ENCODE measurements at regions not wholly inside any gene's neighbourhood (a gene's known extent, or its start where the extent isn't known, plus 50 kb on each side); places are given as distances from the start of the nearest gene placed in this dataset.

DNA sequence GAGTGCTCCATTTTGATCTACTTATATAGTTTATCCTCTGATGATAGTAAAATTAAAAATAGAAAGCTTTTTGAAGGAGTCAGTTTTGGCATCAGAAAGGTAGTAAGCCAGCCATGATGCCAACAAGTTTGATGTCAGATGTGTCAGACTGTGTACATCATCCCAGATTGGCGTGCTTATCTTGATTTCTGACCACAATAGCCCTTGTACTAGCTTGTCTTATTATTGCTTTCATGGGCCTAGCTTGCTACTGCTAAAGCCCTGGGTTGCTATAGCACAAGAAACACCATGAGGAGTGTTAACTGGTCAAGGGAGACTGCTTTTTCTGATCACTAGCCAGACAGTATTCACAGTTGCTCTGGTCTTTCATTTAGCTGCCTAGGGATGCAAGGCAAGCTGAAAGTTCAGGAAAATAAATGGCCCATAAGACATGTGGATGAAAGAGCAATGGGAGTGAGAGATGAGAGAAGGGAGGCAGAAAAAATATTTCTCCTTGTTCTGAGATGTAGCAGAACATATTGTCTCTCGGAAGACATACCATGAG is 1038.5 kb downstream of the JRKL start:
- POLR2A ChIA-PET (ENCODE audit: unreplicated experiment) = no interaction called here
- H3K56ac ChIP-seq (ENCODE audit: extremely low read depth, insufficient read depth, low read length) = no peak overlapping the region

More for the DNA sequence above, 1038.5 kb downstream of the JRKL start:
- TF ChIP-seq NFE2L2 (IDR thresholded peaks at IDR 0.05; ENCODE audit: low read depth, low read length) (no peak), RCOR1 (IDR thresholded peaks at IDR 0.05; ENCODE audit: insufficient replicate concordance, low read length) (no peak), FOS (IDR thresholded peaks at IDR 0.05; ENCODE audit: low read depth, low read length) (no peak), POLR2A (IDR thresholded peaks at IDR 0.05; ENCODE audit: low read depth, low read length) (no peak), SMC3 (IDR thresholded peaks at IDR 0.05; ENCODE audit: low read depth, low read length) (no peak), MAFK (IDR thresholded peaks at IDR 0.05; ENCODE audit: low read depth, low read length) (no peak), CTCF (conservative IDR thresholded peaks at IDR 0.05; ENCODE audit: low read depth, low read length) (no peak)
- Histone ChIP-seq H3K27me3 (ENCODE audit: control insufficient read depth, insufficient read depth, low read length) (no peaks in the 10 kb centered on the region), H3K4ac (ENCODE audit: low read depth, low read length) (no peak overlapping the region), H2BK20ac (ENCODE audit: low read depth, low read length) (no peak overlapping the region), H2BK15ac (ENCODE audit: low read depth, low read length) (no peak overlapping the region), H3K4me2 (ENCODE audit: low read depth, low read length) (no peak overlapping the region), H2AFZ (replicated peaks; ENCODE audit: low read length, poor library complexity) (no peak overlapping the region), H3K4me3 (ENCODE audit: insufficient read depth, low read depth, low read length) (no peak overlapping the region), H2BK120ac (ENCODE audit: low read depth, low read length) (no peak overlapping the region), H3K23ac (ENCODE audit: low read depth, low read length) (no peak overlapping the region), H4K8ac (ENCODE audit: low read depth in 2 of 2, low read length in 2 of 2) (no peak overlapping the region), H4K20me1 (ENCODE audit: insufficient read depth, low read length) (no peaks in the 10 kb centered on the region), H2AK9ac (replicated peaks; ENCODE audit: low read depth, low read length, poor library complexity) (no peak overlapping the region), H2BK5ac (ENCODE audit: low read depth, low read length, poor library complexity, severe bottlenecking) (no peak overlapping the region), H3K9me3 (ENCODE audit: control insufficient read depth, insufficient read depth, low read length) (0 out of 2 replicates have a peak, but pooled peaks cover 3% of the 10 kb centered on the region), H3K4me1 (ENCODE audit: control insufficient read depth, insufficient read depth, low read length) (no peaks in the 10 kb centered on the region), H3K79me1 (ENCODE audit: low read depth in 1 of 2, low read length in 2 of 2) (no peaks in the 10 kb centered on the region), H4K91ac (ENCODE audit: insufficient read depth, low read depth, low read length) (no peak overlapping the region), H3K9me1 (ENCODE audit: insufficient read depth, low read length) (no peaks in the 10 kb centered on the region), H2AK5ac (ENCODE audit: low read depth, low read length) (no peak overlapping the region), H3K36me3 (ENCODE audit: control insufficient read depth, insufficient read depth, low read length) (no peaks in the 10 kb centered on the region), H4K5ac (ENCODE audit: low read depth, low read length) (no peak overlapping the region), H3K27ac (ENCODE audit: insufficient read depth, low read length) (no peak overlapping the region), H3K14ac (replicated peaks; ENCODE audit: low read depth, low read length) (no peak overlapping the region), H3K9ac (ENCODE audit: low read depth, low read length) (no peak overlapping the region), H3K18ac (ENCODE audit: low read depth, low read length) (no peak overlapping the region)
- no CpG with 5 or more reads among the region's 2 CpGs for WGBS, 2 experiments (ENCODE audit: extremely low coverage in 2 of 2, insufficient read length in 1 of 2)
- ATAC-seq (ENCODE audit: low read depth) = no peak
- BruUV-seq (replicated peaks) = no TSS peak
- CTCF ChIA-PET = no interaction called here
- intact Hi-C loops (cut with micrococcal nuclease) = no loop called here
- dilution Hi-C loops (cut with HindIII; ENCODE audit: low sequenced_read_pairs, unreplicated experiment) = no loop called here
- DNase-seq = no peak
- in situ Hi-C loops (cut with MboI; ENCODE audit: low sequenced_read_pairs) = no loop called here

All from IMR-90 (cell line).